Neural cell (in vitro differentiated cells): ENCODE measurements at regions not wholly inside any gene's neighbourhood (a gene's known extent, or its start where the extent isn't known, plus 50 kb on each side); places are given as distances from the start of the nearest gene placed in this dataset.

ENCODE experiments used
- CTCF ChIP-seq: fragments of 450-650 bp; IDR thresholded peaks from 2 replicates; pipeline ENCODE4 v1.5.1; 2014; ENCODE audit warnings: antibody characterized with exemption, mild to moderate bottlenecking, moderate library complexity; ENCODE audit not compliant: poor library complexity, severe bottlenecking
- EP300 ChIP-seq: fragments of 450-650 bp; conservative IDR thresholded peaks from 2 replicates; pipeline ENCODE4 v1.6.1; 2014; ENCODE audit warnings: antibody characterized with exemption, mild to moderate bottlenecking, moderate library complexity; ENCODE audit not compliant: poor library complexity, severe bottlenecking
- EZH2 ChIP-seq: fragments of 200-600, 300-800 bp; shearing (Covaris generic), sonication (generic); IDR thresholded peaks from 2 replicates; pipeline ENCODE4 v1.6.1; 2014; ENCODE audit warnings: antibody characterized with exemption, low read length, borderline replicate concordance, mild to moderate bottlenecking; ENCODE audit not compliant: insufficient read depth, poor library complexity, severe bottlenecking
- POLR2AphosphoS5 ChIP-seq: IDR thresholded peaks from 2 replicates; pipeline ENCODE4 v1.6.1; 2012
- REST ChIP-seq: IDR thresholded peaks from 2 replicates; pipeline ENCODE4 v1.6.1; 2012; ENCODE audit warnings: borderline replicate concordance
- TAF1 ChIP-seq: IDR thresholded peaks from 2 replicates; pipeline ENCODE4 v1.6.1; 2012; ENCODE audit warnings: low read depth

- TF ChIP-seq CTCF (no peak), EP300 (no peak), EZH2 (no peak), TAF1 (no peak), POLR2AphosphoS5 (no peak), REST (no peak)
Observed at GRCh38 chr13:34776390-34776981, 165.6 kb upstream of the NBEA start.
